ENCODE measurements at regions not wholly inside any gene's neighbourhood (a gene's known extent, or its start where the extent isn't known, plus 50 kb on each side); places are given as distances from the start of the nearest gene placed in this dataset.

DNA sequence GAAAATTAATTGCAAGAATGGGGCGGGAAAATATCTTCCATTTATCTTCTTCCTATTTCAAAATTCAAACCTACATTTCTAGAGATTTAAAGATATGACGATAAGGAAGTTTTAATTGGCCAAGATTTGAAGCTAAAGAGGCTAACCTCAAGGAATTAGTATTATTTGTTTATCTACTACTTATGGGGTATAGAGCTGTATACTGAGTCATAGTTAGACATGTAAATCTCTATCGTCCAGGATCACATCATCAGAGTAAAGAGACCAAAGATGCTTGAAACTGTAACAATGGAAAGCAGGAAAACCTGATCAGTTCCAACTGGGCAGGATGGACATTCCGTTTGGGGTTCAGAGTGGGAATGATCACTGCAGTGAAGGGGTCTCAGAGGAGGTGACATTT, 95.2 kb upstream of the KLF7 start:
- TF ChIP-seq, protein P1, sequence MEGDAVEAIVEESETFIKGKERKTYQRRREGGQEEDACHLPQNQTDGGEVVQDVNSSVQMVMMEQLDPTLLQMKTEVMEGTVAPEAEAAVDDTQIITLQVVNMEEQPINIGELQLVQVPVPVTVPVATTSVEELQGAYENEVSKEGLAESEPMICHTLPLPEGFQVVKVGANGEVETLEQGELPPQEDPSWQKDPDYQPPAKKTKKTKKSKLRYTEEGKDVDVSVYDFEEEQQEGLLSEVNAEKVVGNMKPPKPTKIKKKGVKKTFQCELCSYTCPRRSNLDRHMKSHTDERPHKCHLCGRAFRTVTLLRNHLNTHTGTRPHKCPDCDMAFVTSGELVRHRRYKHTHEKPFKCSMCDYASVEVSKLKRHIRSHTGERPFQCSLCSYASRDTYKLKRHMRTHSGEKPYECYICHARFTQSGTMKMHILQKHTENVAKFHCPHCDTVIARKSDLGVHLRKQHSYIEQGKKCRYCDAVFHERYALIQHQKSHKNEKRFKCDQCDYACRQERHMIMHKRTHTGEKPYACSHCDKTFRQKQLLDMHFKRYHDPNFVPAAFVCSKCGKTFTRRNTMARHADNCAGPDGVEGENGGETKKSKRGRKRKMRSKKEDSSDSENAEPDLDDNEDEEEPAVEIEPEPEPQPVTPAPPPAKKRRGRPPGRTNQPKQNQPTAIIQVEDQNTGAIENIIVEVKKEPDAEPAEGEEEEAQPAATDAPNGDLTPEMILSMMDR (IDR thresholded peaks at IDR 0.05; ENCODE audit: insufficient read depth, low read length): no peak
- TF ChIP-seq POLR2AphosphoS5 (IDR thresholded peaks at IDR 0.05; ENCODE audit: low read depth) (no peak), REST (IDR thresholded peaks at IDR 0.05; ENCODE audit: insufficient replicate concordance, low read depth) (no peak), GABPA (IDR thresholded peaks at IDR 0.05; ENCODE audit: low read depth) (no peak), SPI1 (IDR thresholded peaks at IDR 0.05; ENCODE audit: borderline replicate concordance, low read depth) (no peak)

All from HL-60 (cell line).